Activated naive CD4-positive, alpha-beta T cell treated with anti-CD3 and anti-CD28 coated beads, Interleukin-2, amount 10 ng/mL, durations not matched to agents 7 days and 5 days (primary cell): ENCODE measurements at regions not wholly inside any gene's neighbourhood (a gene's known extent, or its start where the extent isn't known, plus 50 kb on each side); places are given as distances from the start of the nearest gene placed in this dataset.

ENCODE experiments used
- CTCF ChIA-PET: fragments of 350-600 bp; sonication (Branson Sonifier 250); formaldehyde crosslinking; loops from one replicate; lab custom pipeline; 2021; ENCODE audit warnings: antibody characterized with exemption; lab: Charles Lee
- DNase-seq: peaks from one replicate; pipeline ENCODE4 v3.0.0-alpha.2; 2020
- H3K27ac Mint-ChIP-seq: one replicate; pipeline ENCODE4 v1.8.0; 2021; ENCODE audit warnings: mild to moderate bottlenecking, moderate library complexity, mixed read lengths
- H3K27me3 Mint-ChIP-seq: one replicate; pipeline ENCODE4 v1.8.0; 2021; ENCODE audit warnings: mild to moderate bottlenecking, mixed read lengths
- H3K36me3 Mint-ChIP-seq: one replicate; pipeline ENCODE4 v1.8.0; 2021; ENCODE audit warnings: mixed read lengths
- H3K4me1 Mint-ChIP-seq: one replicate; pipeline ENCODE4 v1.8.0; 2021; ENCODE audit warnings: mixed read lengths
- H3K4me3 Mint-ChIP-seq: one replicate; pipeline ENCODE4 v1.8.0; 2021; ENCODE audit warnings: mild to moderate bottlenecking, moderate library complexity, mixed read lengths
- H3K9me3 Mint-ChIP-seq: one replicate; pipeline ENCODE4 v1.8.0; 2021; ENCODE audit warnings: mixed read lengths

- no peak for DNase-seq
- Mint-ChIP-seq H3K9me3 (peaks cover 10% of the 10 kb centered on the region), H3K4me3 (no peak overlapping the region), H3K27ac (no peak overlapping the region), H3K27me3 (no peaks in the 10 kb centered on the region), H3K36me3 (no peaks in the 10 kb centered on the region), H3K4me1 (no peaks in the 10 kb centered on the region)
- CTCF ChIA-PET, result interaction anchor here (0.6 kb wide), 1 partner anchor 335 kb away, joined by 4 read pairs; no protein-coding TSS in a partner anchor
Observed at GRCh38 chr19:5207806-5208205, 132.8 kb downstream of the PTPRS start.

GRCh38 chr19:5206751-5207075 is 133.9 kb downstream of the PTPRS start:
- CTCF ChIA-PET, result no interaction called here
- Mint-ChIP-seq H3K4me1 (no peaks in the 10 kb centered on the region), H3K4me3 (no peak overlapping the region), H3K36me3 (no peaks in the 10 kb centered on the region), H3K9me3 (peaks cover 13% of the 10 kb centered on the region), H3K27me3 (no peaks in the 10 kb centered on the region), H3K27ac (no peak overlapping the region)
- no peak for DNase-seq

- peaks cover 13% of the 10 kb centered on the region for H3K9me3 Mint-ChIP-seq
- H3K36me3 Mint-ChIP-seq, result no peaks in the 10 kb centered on the region
- CTCF ChIA-PET, result no interaction called here
- no peak overlapping the region for H3K27ac Mint-ChIP-seq
- H3K27me3 Mint-ChIP-seq, result no peaks in the 10 kb centered on the region
- DNase-seq, result no peak
- no peaks in the 10 kb centered on the region for H3K4me1 Mint-ChIP-seq
- no peak overlapping the region for H3K4me3 Mint-ChIP-seq
Observed at GRCh38 chr19:5205937-5206750, 134.5 kb downstream of the PTPRS start.

- no peak for DNase-seq
- H3K4me1 Mint-ChIP-seq, result no peaks in the 10 kb centered on the region
- no peak overlapping the region for H3K4me3 Mint-ChIP-seq
- H3K36me3 Mint-ChIP-seq, result no peaks in the 10 kb centered on the region
- CTCF ChIA-PET, result no interaction called here
- no peak overlapping the region for H3K27ac Mint-ChIP-seq
- H3K9me3 Mint-ChIP-seq, result peaks cover 16% of the 10 kb centered on the region
- H3K27me3 Mint-ChIP-seq, result no peaks in the 10 kb centered on the region
Observed at GRCh38 chr19:5205381-5205780, 135.2 kb downstream of the PTPRS start.

- Mint-ChIP-seq H3K36me3 (no peaks in the 10 kb centered on the region), H3K9me3 (peaks cover 16% of the 10 kb centered on the region), H3K27ac (no peak overlapping the region), H3K4me3 (no peak overlapping the region), H3K4me1 (no peaks in the 10 kb centered on the region), H3K27me3 (no peaks in the 10 kb centered on the region)
- no peak for DNase-seq
- CTCF ChIA-PET, result no interaction called here
Observed at GRCh38 chr19:5204212-5204611, 136.4 kb downstream of the PTPRS start.
